ENCODE measurements at regions not wholly inside any gene's neighbourhood (a gene's known extent, or its start where the extent isn't known, plus 50 kb on each side); places are given as distances from the start of the nearest gene placed in this dataset.

GRCh38 chr3:61451841-61452240, 109.5 kb upstream of the PTPRG start:
- TF ChIP-seq POLR2AphosphoS5 (IDR thresholded peaks at IDR 0.05; ENCODE audit: low read depth) (no peak), CTCF (conservative IDR thresholded peaks at IDR 0.05; ENCODE audit: low read depth in 2 of 2) (no peak), ETS1 (IDR thresholded peaks at IDR 0.05) (no peak), EZH2 (IDR thresholded peaks at IDR 0.05; ENCODE audit: low read depth, unreplicated experiment) (no peak), EZH2phosphoT487 (IDR thresholded peaks at IDR 0.05; ENCODE audit: unreplicated experiment) (no peak), REST (IDR thresholded peaks at IDR 0.05; ENCODE audit: unreplicated experiment) (no peak), CREB1 (CRISPR knock-in tag; IDR thresholded peaks at IDR 0.05; ENCODE audit: low read depth) (no peak), ZNF114 (CRISPR knock-in tag; IDR thresholded peaks at IDR 0.05) (no peak), NANOG (IDR thresholded peaks at IDR 0.05; ENCODE audit: borderline replicate concordance) (no peak), JUNB (IDR thresholded peaks at IDR 0.05; ENCODE audit: unreplicated experiment) (no peak), ZNF462 (CRISPR knock-in tag; IDR thresholded peaks at IDR 0.05) (no peak), STAT1 (IDR thresholded peaks at IDR 0.05; ENCODE audit: unreplicated experiment) (no peak), ZNF331 (CRISPR knock-in tag; IDR thresholded peaks at IDR 0.05; ENCODE audit: low read depth) (no peak)
